A673 (cell line): ENCODE measurements at regions not wholly inside any gene's neighbourhood (a gene's known extent, or its start where the extent isn't known, plus 50 kb on each side); places are given as distances from the start of the nearest gene placed in this dataset.

Experiments
- BruUV-seq: library from RNA; stranded (reverse); fragments of 400-500 nt; replicated peaks from 2 replicates; lab custom pipeline; 2021; lab: Mats Ljungman, UMichigan
- CTCF ChIA-PET: fragments of 300-600 bp; sonication (Branson Sonifier 250); formaldehyde crosslinking; loops from one replicate; lab custom pipeline; 2022; ENCODE audit warnings: antibody characterized with exemption; lab: Charles Lee
- POLR2A ChIA-PET: fragments of 300-600 bp; sonication (Branson Sonifier 250); formaldehyde crosslinking; loops from one replicate; lab custom pipeline; 2022; ENCODE audit warnings: antibody characterized with exemption; ENCODE audit not compliant: low non-redundant PET; lab: Charles Lee
- DNase-seq: peaks from one replicate; pipeline ENCODE4 v3.0.0-alpha.2; 2015; ENCODE audit warnings: low spot score
- H3K27ac ChIP-seq: fragments of 200-600 bp; sonication (generic); 2 replicates; pipeline ENCODE4 v1.5.1; 2016; ENCODE audit warnings: mixed run types, low read depth, mild to moderate bottlenecking, mixed read lengths, antibody characterized with exemption, low read length; ENCODE audit not compliant: poor library complexity, severe bottlenecking
- H3K27me3 ChIP-seq: fragments of 200-600 bp; sonication (generic); replicated peaks from 2 replicates; pipeline ENCODE4 v1.6.1; 2017; ENCODE audit warnings: mixed run types, low read depth, mild to moderate bottlenecking, mixed read lengths, antibody characterized with exemption, low read length; ENCODE audit not compliant: insufficient read depth, poor library complexity
- H3K36me3 ChIP-seq: fragments of 200-600 bp; sonication (generic); 2 replicates; pipeline ENCODE4 v1.6.1; 2016; ENCODE audit warnings: mixed run types, mild to moderate bottlenecking, mixed read lengths, antibody characterized with exemption, low read length; ENCODE audit not compliant: insufficient read depth, poor library complexity, severe bottlenecking
- H3K4me1 ChIP-seq: fragments of 200-600 bp; sonication (generic); 2 replicates; pipeline ENCODE4 v1.6.1; 2017; ENCODE audit warnings: mixed run types, mild to moderate bottlenecking, mixed read lengths, antibody characterized with exemption, low read length; ENCODE audit not compliant: insufficient read depth, poor library complexity, severe bottlenecking
- H3K4me3 ChIP-seq: fragments of 200-600 bp; sonication (generic); 2 replicates; pipeline ENCODE4 v1.5.1; 2016; ENCODE audit warnings: low read depth, mixed run types, mild to moderate bottlenecking, mixed read lengths, low read length; ENCODE audit not compliant: poor library complexity, severe bottlenecking
- H3K9me3 ChIP-seq: fragments of 200-600 bp; sonication (generic); 2 replicates; pipeline ENCODE4 v1.6.1; 2016; ENCODE audit warnings: mixed run types, low read depth, mild to moderate bottlenecking, mixed read lengths, antibody characterized with exemption, low read length; ENCODE audit not compliant: poor library complexity, severe bottlenecking
- EZH2 ChIP-seq: fragments of 200-600 bp; sonication (generic); IDR thresholded peaks from 2 replicates; pipeline ENCODE4 v1.6.1; 2017; ENCODE audit warnings: borderline replicate concordance, low read depth, mild to moderate bottlenecking, mixed read lengths, antibody characterized with exemption, low read length; ENCODE audit not compliant: poor library complexity, severe bottlenecking
- intact Hi-C: fragments of 100-400 bp; cut with micrococcal nuclease; formaldehyde crosslinking; loops from one replicate; pipeline ENCODE4 v1.10.0; 2022; ENCODE audit not compliant: unreplicated experiment
- TF ChIP-seq, protein P1 (sequence below): fragments of 300-800, 200-600 bp; sonication (generic); conservative IDR thresholded peaks from 2 replicates; pipeline ENCODE4 v1.5.1; 2017; ENCODE audit warnings: low read depth, mild to moderate bottlenecking, antibody characterized with exemption, low read length, moderate library complexity, mixed read lengths

DNA sequence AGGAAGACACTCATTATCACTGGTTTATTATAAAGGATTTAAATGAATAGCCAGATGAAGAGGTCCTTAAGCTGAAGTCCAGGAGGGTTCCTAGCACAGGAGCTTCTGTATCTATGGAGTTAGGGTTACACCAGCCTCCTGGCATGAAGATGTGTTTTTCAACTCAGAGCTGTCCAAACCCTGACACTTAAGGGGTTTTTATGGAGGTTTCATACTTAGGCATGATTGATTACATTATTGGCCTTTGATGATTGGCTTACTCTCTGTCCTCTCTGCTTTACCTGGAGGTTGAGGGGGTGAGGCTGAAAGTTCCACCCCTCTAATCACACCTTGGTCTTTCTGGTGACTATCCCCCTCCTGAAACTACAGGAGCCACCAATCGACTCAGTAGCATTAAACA, 84.9 kb upstream of the ZNF169 start:
- CTCF ChIA-PET, result interaction anchor here (0.6 to 0.9 kb wide), 2 partner anchors 14 to 1526 kb away, joined by 3 read pairs; no protein-coding TSS in a partner anchor
- TF ChIP-seq, protein P1, sequence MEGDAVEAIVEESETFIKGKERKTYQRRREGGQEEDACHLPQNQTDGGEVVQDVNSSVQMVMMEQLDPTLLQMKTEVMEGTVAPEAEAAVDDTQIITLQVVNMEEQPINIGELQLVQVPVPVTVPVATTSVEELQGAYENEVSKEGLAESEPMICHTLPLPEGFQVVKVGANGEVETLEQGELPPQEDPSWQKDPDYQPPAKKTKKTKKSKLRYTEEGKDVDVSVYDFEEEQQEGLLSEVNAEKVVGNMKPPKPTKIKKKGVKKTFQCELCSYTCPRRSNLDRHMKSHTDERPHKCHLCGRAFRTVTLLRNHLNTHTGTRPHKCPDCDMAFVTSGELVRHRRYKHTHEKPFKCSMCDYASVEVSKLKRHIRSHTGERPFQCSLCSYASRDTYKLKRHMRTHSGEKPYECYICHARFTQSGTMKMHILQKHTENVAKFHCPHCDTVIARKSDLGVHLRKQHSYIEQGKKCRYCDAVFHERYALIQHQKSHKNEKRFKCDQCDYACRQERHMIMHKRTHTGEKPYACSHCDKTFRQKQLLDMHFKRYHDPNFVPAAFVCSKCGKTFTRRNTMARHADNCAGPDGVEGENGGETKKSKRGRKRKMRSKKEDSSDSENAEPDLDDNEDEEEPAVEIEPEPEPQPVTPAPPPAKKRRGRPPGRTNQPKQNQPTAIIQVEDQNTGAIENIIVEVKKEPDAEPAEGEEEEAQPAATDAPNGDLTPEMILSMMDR, result no peak
- no peak for TF ChIP-seq EZH2
- H3K36me3 ChIP-seq, result peaks cover 40% of the 10 kb centered on the region
- H3K27ac ChIP-seq, result peak overlapping the region; percentile 57
- no peaks in the 10 kb centered on the region for H3K9me3 ChIP-seq
- no TSS peak for BruUV-seq
- intact Hi-C loops, result no loop called here
- peak overlapping the region; percentile 3 for H3K4me3 ChIP-seq
- H3K4me1 ChIP-seq, result peaks cover 76% of the 10 kb centered on the region
- H3K27me3 ChIP-seq, result no peaks in the 10 kb centered on the region
- POLR2A ChIA-PET, result no interaction called here
- DNase-seq, result peak; percentile 37

DNA sequence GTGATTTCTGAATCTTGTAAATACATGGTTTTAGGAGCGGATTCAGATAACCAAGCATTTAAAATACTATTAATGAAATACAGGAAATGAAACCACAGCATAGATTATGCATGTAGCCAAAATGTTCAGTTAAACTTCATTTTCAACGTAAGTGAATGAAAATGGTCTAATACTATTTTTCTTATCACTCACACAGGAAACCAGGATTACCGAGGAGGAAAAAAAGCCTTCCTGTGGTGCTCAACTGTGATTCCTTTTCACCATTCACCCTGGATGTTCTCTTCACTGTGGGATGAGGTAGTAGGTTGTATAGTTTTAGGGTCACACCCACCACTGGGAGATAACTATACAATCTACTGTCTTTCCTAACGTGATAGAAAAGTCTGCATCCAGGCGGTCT, 83.4 kb upstream of the ZNF169 start:
- intact Hi-C loops, result no loop called here
- peak overlapping the region; percentile 57 for H3K27ac ChIP-seq
- ChIA-PET POLR2A (no interaction called here), CTCF (no interaction called here)
- peak; percentile 83 for DNase-seq
- no TSS peak for BruUV-seq
- no peaks in the 10 kb centered on the region for H3K27me3 ChIP-seq
- H3K4me3 ChIP-seq, result peak overlapping the region; percentile 19
- peaks cover 46% of the 10 kb centered on the region for H3K36me3 ChIP-seq
- H3K9me3 ChIP-seq, result no peaks in the 10 kb centered on the region
- no peak for TF ChIP-seq EZH2
- TF ChIP-seq, protein P1, result no peak
- peaks cover 61% of the 10 kb centered on the region for H3K4me1 ChIP-seq

DNA sequence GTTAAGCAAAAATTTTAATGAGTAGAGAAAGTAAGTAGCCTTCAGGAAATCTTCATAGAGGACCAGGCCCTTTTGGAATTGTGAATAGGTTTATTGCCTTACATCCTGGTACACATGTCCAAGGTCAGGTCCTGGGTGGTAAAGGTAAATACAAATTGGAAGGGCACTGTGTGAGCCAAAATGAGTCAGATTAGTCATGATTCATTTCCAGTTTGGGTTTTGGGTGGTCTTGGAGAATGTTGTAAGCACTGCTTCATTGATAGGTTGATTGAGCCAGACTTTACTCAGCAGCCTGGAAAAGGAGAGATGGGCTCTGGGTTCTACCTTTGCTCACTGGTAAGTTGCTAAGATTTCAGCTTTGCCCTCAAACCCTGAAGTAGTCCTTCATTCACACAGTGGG, 82.5 kb upstream of the ZNF169 start:
- Histone ChIP-seq H3K27me3 (no peaks in the 10 kb centered on the region), H3K4me1 (peaks cover 57% of the 10 kb centered on the region), H3K36me3 (peaks cover 41% of the 10 kb centered on the region), H3K27ac (peak overlapping the region; percentile 57), H3K9me3 (no peaks in the 10 kb centered on the region), H3K4me3 (no peak overlapping the region)
- intact Hi-C loops, result no loop called here
- DNase-seq, result no peak
- BruUV-seq, result TSS peak; percentile 0
- no peak for TF ChIP-seq EZH2
- TF ChIP-seq, protein P1, result no peak
- ChIA-PET CTCF (no interaction called here), POLR2A (no interaction called here)
